Stimulated activated CD8-positive, alpha-beta memory T cell treated with anti-CD3 and anti-CD28 coated beads, Interleukin-15, amount 100 ng/mL, for 48 hours (primary cell): ENCODE measurements at regions not wholly inside any gene's neighbourhood (a gene's known extent, or its start where the extent isn't known, plus 50 kb on each side); places are given as distances from the start of the nearest gene placed in this dataset.

ENCODE experiments used
- DNase-seq, 2 donors: peaks; one replicate each; pipeline ENCODE4 v3.0.0-alpha.2; 2020; ENCODE audit warnings: low read depth in 2 of 2

GRCh38 chr6:147817042-147817689 is 308.7 kb downstream of the SAMD5 start:
- no peak for DNase-seq

GRCh38 chr6:147820520-147820919 is 312.0 kb downstream of the SAMD5 start:
- DNase-seq, result no peak

GRCh38 chr6:147821295-147821897 is 312.9 kb downstream of the SAMD5 start:
- no peak for DNase-seq

GRCh38 chr6:147823936-147824335 is 315.4 kb downstream of the SAMD5 start:
- no peak for DNase-seq

GRCh38 chr6:147825848-147826247 is 317.4 kb downstream of the SAMD5 start:
- no peak for DNase-seq

GRCh38 chr6:147826698-147827097 is 318.2 kb downstream of the SAMD5 start:
- no peak for DNase-seq

- no peak for DNase-seq
Measured at GRCh38 chr6:147829418-147829817, 320.9 kb downstream of the SAMD5 start.

- DNase-seq, result no peak
Measured at GRCh38 chr6:147829835-147830234, 321.3 kb downstream of the SAMD5 start.

- no peak for DNase-seq
Measured at GRCh38 chr6:147831356-147831755, 322.9 kb downstream of the SAMD5 start.

- DNase-seq, result no peak
Measured at GRCh38 chr6:147833607-147834006, 325.1 kb downstream of the SAMD5 start.

GRCh38 chr6:147834084-147834776 is 325.7 kb downstream of the SAMD5 start:
- no peak for DNase-seq

- DNase-seq, result no peak
Measured at GRCh38 chr6:147837540-147837939, 329.1 kb downstream of the SAMD5 start.

GRCh38 chr6:147839708-147840610 is 331.5 kb downstream of the SAMD5 start:
- no peak for DNase-seq

GRCh38 chr6:147841547-147842148 is 333.2 kb downstream of the SAMD5 start:
- no peak for DNase-seq

GRCh38 chr6:147849401-147850330 is 341.2 kb downstream of the SAMD5 start:
- no peak for DNase-seq

- DNase-seq, result no peak
Measured at GRCh38 chr6:147852772-147853171, 344.3 kb downstream of the SAMD5 start.

GRCh38 chr6:147853574-147853973 is 345.1 kb downstream of the SAMD5 start:
- DNase-seq, result no peak

- DNase-seq, result no peak
Measured at GRCh38 chr6:147855803-147856482, 347.5 kb downstream of the SAMD5 start.

- DNase-seq, result no peak
Measured at GRCh38 chr6:147856687-147857086, 348.2 kb downstream of the SAMD5 start.

- DNase-seq, result no peak
Measured at GRCh38 chr6:147858421-147858820, 349.9 kb downstream of the SAMD5 start.
